ENCODE measurements at regions not wholly inside any gene's neighbourhood (a gene's known extent, or its start where the extent isn't known, plus 50 kb on each side); places are given as distances from the start of the nearest gene placed in this dataset.
A peak's percentile ranks its signal among the peaks of the same experiment; 100 is the strongest.

DNA sequence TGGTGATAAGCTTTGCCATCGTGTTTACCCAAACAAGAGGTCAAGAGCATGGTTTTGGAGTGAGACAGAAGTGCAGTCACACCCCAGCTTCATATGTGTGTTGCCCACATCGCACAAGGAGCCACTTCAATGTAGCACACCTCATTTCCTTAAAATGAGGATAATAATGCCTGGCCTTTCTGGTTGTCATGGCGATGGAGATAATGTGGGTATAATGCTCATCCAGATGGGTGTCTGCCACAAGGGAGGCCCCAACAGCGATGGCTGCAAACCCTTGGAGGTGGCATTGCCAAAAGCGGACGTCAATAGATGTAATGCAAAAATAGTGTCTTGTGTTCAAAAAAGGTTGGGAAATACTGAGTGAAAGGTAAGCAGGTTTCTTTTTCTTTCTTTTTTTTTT is 83.1 kb upstream of the AJAP1 start:
- DNase-seq (ENCODE audit: low read depth in 3 of 3), result no peak

DNA sequence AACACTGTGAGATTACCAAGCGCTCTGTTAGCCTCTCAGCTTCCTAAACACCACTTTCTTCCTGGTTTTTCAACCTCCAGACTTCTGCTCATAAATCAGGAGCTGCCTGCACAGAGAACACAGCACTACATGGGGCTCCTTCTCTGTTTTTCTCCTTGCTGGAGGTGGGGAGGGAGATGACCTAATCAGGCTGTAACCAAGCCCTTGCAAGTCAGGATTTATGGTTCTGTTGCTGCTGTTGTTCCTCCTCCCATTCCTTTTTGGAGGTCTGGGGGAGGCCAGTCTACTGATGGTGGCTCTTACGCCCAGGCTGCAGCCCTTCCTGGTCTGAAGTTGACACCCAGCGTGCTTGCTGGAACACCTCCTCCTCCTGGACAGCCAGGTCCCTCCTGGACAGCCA is 80.9 kb upstream of the AJAP1 start:
- no peak for DNase-seq (ENCODE audit: low read depth in 3 of 3)

DNA sequence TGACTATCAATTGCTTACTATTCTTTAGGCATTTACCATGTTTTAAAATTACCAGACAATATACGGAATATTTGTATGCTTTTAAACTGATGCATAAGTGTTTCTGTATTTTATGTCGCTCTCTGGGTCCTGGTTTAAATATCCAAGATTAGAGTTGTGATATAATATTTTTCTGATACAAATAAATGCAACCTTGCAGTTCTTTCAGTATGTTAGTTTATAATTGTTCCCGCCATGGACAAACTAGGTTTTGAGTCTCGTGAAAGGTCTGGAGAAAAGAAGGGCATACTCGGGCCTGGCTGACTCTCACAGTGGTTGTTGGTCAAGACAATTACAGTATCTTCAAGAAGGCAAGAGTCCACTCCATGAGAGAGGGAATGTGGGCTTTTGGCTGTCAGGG is 72.6 kb upstream of the AJAP1 start:
- DNase-seq (ENCODE audit: low read depth in 3 of 3), result no peak

DNA sequence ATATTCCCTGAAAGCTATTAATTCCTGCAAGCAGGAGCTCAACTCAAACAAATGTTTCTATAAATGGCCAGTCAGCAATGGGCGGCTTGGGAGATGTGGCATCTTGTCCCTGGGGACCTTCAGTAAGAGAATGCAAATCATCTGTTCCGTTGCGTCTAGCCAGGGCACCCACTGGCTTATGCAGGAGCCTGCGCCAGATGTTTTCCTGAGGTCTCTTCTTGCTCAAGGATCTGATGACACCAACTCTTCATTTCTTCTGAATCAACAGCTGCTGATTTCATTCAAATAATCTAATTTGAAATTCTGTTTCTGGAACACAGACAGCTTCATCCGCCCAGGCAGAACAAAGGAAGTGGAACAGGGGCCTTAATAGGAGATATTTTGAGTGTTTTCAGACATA is 70.0 kb upstream of the AJAP1 start:
- no peak for DNase-seq (ENCODE audit: low read depth in 3 of 3)

DNA sequence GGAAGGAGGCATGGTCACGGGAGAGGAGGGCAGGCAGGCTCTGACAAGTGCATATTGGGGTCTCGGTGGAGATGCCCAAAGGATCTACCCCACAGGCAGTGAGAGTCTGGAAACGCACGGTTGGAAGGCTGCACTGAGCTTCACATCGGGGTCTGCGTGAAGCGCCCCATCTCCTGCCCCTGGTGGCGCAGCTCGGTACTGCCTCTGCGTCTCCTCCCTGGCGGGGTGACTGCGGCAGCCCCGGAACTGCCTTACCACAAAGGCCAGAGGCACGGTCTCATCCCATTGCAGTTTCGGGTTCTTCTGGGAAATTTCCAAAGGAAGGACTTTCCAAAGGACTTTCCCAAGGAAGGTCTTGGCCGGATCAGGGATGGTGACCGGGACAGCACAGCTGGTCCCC is 69.2 kb upstream of the AJAP1 start:
- DNase-seq (ENCODE audit: low read depth in 3 of 3), result peak in 2 of 3 experiments; percentile 3 to 51

DNA sequence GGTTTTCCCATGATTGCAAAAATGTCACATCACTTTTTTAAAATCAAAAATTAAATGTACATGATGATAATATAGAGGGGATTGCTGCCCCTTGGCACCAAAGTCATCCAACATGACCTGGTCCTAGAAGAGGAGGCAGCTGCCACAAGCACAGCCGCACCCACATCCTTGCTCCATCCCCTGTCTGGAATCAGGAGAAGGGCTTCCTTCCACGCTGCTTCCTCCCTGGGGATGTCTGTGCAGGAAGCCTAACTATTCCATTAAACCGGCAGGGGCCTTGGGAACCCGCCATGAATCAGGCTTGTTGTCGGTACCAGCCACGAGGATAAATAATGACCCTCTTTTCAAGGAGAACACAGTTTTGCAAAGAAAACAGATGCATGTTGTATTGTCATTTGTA is 68.7 kb upstream of the AJAP1 start:
- no peak for DNase-seq (ENCODE audit: low read depth in 3 of 3)

DNA sequence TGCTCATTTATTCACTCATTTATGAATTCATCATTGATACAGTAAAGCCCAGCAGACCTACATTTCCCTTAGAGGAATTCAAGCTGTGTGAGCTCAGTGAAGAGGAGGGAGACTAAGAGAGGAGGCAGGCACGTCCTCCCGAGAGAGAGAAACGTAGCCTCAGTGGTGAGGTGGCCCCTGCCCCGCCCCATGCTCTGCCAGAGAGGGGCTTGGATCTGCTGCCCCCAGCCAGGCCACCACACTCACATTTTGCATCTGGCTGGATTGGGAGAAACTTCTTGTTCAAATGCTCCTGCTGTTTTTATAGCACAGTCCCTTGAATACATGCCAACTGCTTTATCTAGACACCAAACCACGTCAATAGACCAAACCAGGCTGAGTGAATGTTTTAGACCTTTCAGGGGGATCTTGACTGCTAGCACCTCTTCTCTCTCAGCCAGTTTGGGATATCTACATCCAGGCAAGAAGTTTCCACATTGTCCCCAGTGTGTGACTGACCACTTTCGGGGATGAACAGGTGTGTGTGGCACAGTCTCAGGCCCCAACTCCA is 67.7 kb upstream of the AJAP1 start:
- no peak for DNase-seq (ENCODE audit: low read depth in 3 of 3)

DNA sequence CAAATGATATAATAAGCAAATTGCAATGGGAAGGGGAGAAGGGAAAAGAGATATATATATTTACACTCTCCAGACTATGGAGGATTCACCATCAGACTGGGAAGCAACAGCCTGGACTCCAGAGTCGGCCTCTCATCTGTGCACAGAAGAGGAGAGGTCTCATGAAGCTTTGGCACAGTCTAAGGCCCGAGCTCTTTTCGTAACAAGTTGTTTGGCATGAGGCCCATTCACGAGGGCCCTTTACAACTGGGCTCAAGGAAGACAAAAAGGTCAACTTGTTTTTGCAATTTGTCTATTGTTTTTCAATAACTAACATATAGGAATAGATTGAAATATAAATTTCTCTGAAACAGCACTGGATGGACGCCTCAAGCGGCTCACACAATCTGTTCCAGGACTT is 66.7 kb upstream of the AJAP1 start:
- no peak for DNase-seq (ENCODE audit: low read depth in 3 of 3)

DNA sequence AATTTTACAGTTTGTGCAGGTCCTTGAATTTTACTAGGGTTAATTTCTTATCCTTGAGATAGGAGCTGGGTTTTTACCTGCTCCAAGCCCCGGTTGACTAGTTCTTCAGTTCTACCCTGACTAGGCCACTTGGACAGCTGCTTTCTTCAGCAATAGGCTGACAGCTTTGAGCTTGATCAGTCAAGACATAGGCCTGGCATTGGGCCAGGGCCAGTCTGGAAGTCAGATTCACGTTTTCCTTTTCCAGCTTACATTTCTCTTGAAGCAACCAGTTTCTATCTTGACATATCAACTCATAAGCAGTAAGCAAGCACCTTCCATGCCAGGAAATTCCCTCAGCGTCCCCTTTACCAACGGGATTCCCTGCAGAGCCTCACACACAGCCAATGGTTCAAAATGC is 63.7 kb upstream of the AJAP1 start:
- no peak for DNase-seq (ENCODE audit: low read depth in 3 of 3)

DNA sequence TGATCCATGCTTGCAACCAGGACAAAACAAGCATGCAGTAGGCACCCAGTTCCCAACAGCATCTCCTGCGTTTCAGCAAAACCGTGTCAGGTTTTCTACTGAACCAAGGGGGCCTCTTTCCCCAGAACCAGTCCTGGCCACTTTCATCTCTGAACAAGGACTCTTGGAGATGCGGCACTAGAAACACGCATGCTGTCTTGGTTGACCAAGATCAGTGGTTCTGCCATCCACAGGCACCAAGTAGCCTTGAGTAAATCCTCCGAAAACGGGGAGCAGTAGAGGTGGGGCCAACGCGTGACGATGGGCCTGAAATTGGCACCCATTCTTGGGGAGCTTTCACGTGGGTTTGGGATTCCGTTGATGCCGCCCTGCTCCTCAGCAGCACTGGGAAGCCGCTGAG is 62.5 kb upstream of the AJAP1 start:
- no peak for DNase-seq (ENCODE audit: low read depth in 3 of 3)

DNA sequence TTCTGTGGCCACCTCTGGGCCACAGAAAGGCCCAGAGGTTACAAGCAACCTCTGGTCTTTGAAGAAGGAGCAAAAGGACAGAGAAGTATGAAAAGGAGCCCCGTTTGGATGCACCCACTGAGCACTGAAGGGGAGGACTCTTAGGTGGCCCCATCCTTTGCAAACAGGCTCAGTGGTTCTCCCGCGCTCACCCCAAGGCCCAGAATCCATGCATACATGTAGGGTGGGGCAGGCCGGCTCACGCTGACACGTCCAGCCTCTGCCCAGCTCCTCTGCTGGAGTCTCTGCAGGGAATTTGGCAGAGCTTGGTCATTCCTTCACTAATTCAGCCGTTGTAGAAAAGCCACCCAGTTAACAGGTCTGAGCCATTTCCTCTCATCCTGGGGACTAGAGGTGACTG is 61.3 kb upstream of the AJAP1 start:
- DNase-seq (ENCODE audit: low read depth in 3 of 3), result no peak

DNA sequence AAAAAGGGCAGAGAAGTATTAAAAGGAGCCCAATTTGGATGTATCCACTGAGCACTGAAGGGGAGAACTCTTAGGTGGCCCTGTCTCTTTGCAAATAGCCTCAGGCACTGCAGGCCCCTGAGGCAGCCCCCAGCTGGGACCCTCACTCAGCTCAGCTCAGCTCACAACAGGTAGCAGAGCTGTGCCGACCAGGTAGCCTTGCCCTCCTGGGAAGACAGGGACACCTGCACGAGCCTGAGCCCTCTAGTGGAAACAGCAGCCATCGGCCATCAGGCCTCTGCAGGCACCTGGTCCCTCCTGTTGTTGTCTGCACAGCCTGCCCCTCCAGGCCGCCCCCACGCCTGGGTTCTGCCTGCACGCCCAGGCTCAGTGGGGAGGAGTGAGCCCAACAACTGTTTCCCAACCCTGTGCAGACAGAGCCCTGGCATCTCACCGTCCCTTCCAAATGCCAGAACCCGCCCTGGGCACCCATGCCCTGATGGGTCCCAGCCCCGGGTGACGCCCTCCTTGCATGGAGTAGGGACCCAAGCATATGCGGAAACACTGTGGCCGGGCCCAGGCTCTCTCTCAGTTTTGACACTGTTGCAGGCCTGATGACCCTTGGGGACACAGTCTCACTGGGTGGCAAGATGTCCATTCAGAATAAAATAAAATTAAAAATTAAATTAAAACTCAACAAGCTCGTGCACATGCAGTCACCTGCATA is 60.0 kb upstream of the AJAP1 start:
- no peak for DNase-seq (ENCODE audit: low read depth in 3 of 3)

DNA sequence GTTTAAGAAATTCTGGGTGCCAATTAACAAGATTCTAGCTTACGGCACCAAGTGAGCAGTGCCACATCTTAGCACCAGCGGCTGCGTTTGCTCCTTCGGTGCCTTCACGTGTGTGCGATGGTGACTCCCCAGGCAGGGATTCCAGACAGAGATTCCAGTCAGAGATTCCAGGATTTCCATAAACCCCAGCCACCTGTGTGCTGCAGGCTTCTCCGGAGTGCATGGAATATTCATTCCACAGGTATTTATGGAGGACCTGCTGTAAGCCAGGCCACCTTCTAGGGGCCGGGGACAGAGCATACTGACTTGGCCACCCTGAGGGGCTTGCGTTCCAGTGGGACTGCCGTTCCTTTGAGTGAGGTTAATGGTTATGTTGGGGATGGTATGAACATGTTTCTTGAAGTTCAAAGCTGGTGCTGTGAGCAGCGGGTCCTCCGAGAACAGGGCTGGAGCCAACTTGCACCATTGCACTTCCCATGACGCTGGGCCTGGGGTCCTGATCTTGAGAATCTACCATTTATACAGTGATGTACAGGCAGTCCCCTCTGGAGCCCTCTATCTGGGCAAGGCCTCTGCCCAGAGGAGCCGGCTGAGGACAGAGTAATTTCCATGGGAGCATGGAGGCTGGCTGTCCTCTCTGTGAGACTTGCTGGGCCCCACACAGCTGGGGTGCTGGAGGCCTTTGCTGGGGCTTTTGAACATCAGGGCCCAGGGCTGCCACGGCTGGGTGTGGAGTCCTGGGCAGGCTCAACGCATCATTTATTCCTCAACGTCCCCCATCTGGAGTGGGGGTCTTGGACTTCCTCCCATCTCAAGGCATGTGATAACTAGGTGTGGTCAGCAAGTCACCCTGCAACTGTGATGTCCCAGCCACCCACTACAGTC is 58.8 kb upstream of the AJAP1 start:
- no peak for DNase-seq (ENCODE audit: low read depth in 3 of 3)

DNA sequence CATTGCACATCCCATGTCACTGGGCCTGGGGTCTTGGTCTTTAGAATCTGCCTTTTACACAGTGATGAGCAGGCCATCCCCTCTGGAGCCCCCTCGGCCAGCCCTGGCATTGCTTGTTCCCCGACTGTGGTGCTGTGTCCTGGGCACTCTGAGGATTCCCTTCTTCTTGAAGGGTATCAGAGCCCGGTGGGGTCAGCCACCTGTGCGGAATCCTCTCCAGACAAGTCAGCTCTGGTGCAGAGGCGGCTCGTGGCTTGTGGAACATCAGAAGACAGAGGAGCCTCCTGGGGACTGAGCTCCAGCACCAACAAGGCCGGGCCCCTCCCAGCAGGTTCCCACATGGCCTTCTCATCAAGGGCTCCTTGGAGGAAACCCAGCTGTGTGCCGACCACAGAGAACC is 57.9 kb upstream of the AJAP1 start:
- no peak for DNase-seq (ENCODE audit: low read depth in 3 of 3)

DNA sequence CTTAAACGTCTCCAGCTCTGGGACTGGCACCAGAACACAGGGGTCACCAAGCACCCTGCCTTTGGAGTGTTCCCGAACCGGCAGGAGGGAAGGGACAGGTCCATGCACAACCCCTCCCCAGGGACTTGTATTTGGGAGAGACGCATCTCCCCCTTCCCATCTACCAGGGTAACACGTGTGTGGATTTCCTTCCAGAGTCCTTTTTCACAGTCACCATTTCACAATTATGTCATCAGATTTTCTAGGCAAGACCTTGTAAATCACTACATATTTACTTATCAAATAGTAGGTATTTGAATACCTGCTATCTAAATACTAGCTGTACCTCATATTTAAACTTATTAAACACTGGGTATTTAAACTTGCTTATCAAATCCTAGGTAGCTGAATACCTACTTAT is 57.4 kb upstream of the AJAP1 start:
- no peak for DNase-seq (ENCODE audit: low read depth in 3 of 3)

DNA sequence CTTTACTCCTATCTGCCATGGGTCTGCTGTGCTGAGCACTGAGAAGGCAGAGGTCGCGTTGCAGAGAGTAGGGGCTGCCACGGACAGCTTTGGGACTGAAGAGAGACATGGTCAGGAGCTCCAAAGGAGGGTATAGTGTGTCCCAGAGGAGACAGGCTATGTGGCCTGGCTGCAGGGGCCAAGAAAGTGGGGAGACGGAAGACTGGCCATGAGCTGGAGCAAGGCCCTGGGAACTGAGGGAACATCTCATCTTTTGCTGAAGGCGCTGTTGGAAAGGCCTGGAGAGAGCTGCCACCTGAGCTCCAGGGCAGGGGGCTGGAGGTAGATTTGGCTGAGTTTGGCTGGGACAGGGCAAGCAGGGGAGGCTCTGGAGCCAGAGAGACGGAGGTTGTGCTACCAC is 55.8 kb upstream of the AJAP1 start:
- DNase-seq (ENCODE audit: low read depth in 3 of 3), result no peak

DNA sequence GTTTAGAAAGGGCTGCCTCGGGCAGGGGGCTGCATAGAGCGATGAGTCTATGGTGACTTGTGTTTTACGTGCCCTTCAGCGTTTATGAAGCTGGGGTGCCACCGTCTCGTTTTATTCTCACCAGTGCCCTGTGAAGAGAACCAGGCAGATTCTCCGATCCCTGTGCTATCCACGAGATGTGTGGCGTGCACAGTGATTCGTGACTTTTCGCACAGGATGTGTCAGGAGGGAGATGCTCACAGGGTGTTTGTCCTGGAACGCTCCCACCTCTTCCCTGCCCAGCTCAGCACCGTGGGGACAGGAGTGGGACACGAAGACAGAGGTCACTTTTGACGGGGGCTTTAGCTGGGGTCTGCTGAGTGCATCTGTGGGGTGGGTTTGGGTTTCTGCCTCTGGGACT is 54.9 kb upstream of the AJAP1 start:
- no peak for DNase-seq (ENCODE audit: low read depth in 3 of 3)

DNA sequence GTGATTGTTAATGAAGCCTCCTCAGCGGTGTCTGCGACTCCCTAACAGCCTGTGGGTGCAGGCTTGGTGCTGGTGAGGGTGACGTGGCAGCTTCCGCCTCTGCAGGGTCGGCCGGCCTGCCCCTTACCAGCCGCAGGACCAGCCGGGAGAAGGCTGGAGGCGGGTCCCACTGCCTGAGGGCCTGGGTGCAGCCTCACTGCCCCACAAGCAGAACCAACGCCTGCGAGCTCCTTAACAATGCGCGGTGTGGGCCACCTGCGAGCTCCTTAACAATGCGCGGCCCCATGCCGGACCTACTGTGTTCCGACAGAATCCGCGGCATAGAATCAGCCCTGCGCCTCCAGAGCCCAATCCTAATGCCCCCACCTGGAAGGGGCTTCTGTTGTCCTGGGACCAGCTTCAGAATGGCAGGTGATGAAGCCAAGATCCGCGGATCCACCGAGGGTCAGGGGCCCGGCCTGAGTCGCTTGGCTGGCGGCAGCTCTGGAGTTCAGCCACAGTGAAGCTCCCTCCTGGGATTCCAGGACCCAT is 54.4 kb upstream of the AJAP1 start:
- no peak for DNase-seq (ENCODE audit: low read depth in 3 of 3)

DNA sequence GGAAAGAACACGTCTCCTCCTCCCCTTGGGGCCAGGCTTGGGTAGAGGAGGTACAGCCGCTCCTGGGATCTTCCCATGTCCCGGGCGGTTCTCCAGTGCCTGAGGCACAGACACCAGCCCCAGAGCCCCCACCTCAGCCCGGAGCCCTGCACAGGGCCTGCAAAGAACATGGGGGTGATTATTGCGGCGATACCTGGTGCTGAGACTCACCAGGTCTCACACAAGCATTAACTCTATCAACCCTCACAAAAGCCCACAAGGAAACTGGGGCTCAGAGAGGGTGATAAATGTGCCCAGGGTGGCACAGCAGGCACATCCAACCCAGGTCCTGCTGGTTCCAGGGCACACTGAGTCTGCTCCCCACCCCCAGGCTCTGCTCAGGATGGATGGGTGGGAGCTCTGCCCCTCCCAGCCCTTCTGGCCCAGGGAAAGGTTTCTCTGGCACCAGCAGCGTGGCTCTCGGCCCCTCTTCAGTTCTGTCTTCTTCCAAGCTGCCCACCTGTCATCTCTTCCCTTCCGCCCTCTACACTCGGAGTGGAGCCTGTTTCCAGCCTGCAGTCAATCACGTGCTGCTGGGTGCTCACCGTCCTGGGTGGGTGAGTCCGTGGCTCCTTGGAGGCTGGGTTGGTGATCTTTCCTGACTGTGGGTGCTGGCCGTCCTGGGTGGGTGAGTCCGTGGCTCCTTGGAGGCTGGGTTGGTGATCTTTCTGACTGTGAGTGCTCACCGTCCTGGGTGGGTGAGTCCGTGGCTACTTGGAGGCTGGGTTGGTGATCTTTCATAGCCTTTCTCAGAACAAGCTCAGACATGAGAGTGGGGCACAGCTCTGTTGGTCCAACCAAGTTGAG is 53.6 kb upstream of the AJAP1 start:
- DNase-seq (ENCODE audit: low read depth in 3 of 3), result no peak

DNA sequence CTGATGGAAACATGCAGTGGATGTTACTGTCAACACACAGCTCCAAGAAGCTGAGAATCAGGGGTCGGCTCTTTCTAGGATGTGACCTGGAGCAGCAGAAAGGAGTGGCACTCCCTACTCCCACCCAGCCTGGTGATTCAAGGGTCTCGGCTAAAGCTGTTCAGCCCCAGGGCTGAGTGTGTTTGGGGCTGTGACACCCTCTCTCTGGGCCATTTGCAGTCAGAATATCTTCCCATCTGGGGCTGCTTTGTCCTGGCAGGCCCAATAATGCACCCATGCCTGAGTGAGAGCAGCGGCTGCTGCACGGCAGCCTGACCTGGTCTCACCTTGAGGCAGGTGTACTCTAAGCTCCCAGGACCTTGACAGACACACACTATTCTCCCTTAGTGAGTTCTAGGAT is 52.5 kb upstream of the AJAP1 start:
- DNase-seq (ENCODE audit: low read depth in 3 of 3), result no peak

DNA sequence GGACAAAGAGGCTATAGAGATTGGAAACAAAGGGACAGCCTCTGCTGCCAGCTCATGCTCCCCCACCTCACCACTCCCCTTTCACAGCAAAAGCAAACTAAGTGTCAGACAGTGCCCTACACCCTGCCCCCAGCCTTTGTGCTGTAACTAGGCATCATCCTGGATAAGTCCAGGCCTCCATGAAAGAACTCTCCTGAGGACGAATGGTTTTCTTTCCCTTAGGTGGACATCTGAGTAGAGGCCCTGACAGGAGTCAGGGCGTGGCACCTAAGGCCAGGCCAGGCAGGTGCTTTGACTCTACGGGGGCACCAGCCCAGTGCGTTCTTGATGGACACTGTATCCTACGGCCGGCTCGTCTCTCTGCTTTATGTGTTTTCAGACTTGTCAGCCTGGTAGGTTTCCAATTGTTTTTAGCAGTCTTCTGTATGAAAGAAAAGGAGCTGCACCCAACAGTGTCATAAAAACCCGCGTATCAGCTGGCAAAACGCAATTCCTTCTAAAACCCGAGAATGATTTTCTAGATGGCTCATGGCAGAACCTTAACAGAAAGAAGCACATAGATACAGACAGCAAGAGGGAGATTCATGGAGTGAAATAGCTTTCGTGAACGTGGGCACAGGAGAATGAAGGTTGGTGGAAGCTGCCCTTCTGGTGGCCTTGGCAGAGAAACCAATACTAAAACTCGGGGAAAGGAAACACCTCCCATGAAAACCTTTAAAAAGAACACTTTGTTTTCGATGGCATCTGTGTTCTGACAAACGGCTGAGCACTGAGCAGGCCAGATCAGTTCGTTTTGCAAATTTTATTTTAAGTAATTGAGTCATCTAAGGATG is 51.7 kb upstream of the AJAP1 start:
- DNase-seq (ENCODE audit: low read depth in 3 of 3), result no peak

All from stimulated activated CD4-positive, alpha-beta T cell treated with anti-CD3 and anti-CD28 coated beads, TNF-alpha, amount 100 ng/mL, for 24 hours (primary cell).